NCI-H2171 treated with DMSO at 0.1 percent for 48 hours (cell line): ENCODE measurements at regions not wholly inside any gene's neighbourhood (a gene's known extent, or its start where the extent isn't known, plus 50 kb on each side); places are given as distances from the start of the nearest gene placed in this dataset.

Source experiments
- DNase-seq: peaks from one replicate; lab custom pipeline; 2025; lab: John Stamatoyannopoulos, UW

- no peak for DNase-seq
Measured at GRCh38 chr20:6562111-6562510, 205.4 kb upstream of the BMP2 start.

GRCh38 chr20:6560978-6561377 is 206.5 kb upstream of the BMP2 start:
- DNase-seq, result no peak

- DNase-seq, result no peak
Measured at GRCh38 chr20:6559791-6560190, 207.7 kb upstream of the BMP2 start.

GRCh38 chr20:6558341-6558740 is 209.1 kb upstream of the BMP2 start:
- no peak for DNase-seq

GRCh38 chr20:6533761-6534479 is 233.6 kb upstream of the BMP2 start:
- no peak for DNase-seq

GRCh38 chr20:6533351-6533750 is 234.1 kb upstream of the BMP2 start:
- no peak for DNase-seq

DNA sequence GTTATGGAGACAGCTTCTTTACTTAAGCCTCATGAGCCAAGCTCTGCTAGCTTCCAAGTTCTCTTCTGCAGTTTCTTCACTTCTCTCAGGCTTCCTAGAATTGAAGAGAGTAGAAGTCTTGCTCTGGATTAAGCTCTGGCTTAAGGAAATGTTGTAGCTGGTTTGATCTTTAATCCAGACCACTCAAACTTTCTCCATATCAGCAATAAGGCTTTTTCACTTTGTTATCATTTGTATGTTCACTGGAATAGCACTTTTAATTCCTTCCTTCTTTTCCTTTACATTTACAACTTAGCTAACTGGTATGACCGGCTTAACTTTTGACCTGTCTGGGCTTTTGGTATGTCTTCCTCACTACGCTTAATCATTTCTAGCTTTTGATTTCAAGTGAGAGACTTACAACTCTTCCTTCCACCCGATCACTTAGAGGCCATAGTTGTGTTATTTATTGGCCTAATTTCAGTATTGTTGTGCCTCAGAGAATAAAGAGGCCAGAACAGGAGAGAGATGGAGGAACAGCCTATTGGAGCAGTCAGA is 236.6 kb upstream of the BMP2 start:
- DNase-seq, result no peak

DNA sequence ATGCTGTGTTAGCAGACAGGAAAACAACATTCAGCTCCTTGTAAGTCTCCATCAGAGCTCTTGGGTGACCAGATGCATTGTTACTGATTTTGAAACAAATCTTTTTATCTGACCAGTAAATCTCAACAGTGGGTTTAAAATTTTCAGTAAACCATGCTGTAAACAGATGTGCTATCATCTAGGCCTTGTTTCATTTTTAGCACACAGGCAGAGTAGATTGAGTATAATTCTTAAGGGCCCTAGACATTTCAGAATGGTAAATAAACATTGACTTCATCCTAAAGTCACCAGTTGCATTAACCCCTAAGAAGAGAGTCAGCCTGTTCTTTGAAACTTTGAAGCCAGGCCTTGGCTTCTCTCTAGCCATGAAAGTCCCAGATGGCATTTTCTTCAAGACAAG is 237.2 kb upstream of the BMP2 start:
- no peak for DNase-seq

- no peak for DNase-seq
Measured at GRCh38 chr20:6525447-6526303, 241.8 kb upstream of the BMP2 start.

DNA sequence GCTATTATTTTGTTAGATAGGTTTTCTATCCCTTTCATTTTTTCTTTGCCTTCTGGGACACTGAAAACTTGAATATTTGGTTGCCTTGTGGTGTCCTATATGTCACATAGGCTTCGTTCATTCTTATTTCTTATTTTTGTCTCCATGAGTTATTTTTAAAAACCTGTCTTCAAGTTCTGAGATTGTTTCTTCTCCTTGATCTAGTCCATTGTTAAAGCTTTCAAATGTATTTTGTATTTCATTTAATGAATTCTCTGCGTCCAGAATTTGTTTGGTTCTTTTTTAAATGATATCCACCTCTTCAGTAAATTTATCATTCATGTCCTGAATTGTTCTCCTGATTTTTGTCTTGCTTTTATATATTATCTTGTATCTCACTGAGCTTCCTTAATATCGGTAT is 243.2 kb upstream of the BMP2 start:
- no peak for DNase-seq

DNA sequence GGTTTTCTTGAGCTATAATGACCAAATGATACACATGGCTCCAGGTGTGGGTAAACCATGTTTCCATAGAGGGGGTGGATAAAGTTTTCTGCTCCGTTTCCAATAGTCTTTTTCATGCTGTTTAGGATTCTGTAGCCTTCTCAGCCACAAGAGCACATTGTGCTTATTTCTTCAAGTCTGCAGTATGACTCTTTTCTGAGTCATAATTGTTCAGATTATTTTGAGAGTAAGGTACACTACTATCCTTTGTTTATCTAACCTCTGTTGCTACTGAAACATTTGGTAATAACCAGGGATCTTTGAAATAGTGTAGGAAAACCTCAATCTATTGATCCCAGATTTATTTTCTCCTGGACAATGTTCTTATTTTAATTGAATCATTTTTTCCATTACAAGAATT is 247.9 kb upstream of the BMP2 start:
- DNase-seq, result no peak

- no peak for DNase-seq
Measured at GRCh38 chr20:6515261-6515660, 252.2 kb upstream of the BMP2 start.

- no peak for DNase-seq
Measured at GRCh38 chr20:6513599-6513998, 253.9 kb upstream of the BMP2 start.

- DNase-seq, result no peak
Measured at GRCh38 chr20:6509374-6509773, 258.1 kb upstream of the BMP2 start.

DNA sequence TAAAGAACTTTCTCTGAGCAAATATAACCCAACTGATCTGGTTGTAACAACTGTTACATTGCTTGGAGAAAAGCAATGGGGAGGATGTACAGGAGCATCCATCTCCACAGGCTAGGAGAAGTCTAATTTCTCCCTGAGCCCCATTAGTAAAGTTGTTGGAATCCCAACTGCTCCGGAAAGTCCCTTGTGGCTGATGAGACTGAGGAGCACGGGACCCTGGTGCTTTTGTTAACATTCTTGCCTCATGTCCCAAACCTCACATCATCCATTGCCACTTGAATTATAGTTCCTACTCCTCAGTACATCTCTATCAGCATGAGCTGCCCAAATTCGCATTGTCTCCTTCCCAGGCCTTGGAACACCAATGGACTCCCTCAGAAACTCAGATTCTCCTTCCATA is 260.6 kb upstream of the BMP2 start:
- no peak for DNase-seq

GRCh38 chr20:6504826-6505225 is 262.7 kb upstream of the BMP2 start:
- DNase-seq, result no peak

- DNase-seq, result no peak
Measured at GRCh38 chr20:6504179-6504578, 263.3 kb upstream of the BMP2 start.

DNA sequence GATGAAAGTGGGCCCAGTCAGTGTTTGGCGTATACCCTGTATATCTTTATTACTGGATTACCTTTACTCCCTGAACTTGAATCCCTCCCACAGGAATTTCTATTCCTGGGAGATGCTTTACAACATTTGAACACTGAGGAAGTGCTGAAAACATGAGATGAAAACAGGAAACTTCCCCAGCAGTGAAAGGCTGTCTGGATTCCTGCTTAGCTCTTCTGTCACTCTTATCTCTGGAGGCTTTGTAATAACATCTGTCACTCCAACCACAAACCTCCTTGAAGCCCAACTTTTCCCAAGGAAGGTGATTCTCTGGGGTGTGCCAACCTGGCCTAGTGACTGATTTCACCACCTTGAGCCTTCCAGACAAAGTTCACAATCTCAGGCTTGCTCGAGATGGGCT is 264.5 kb upstream of the BMP2 start:
- DNase-seq, result no peak

DNA sequence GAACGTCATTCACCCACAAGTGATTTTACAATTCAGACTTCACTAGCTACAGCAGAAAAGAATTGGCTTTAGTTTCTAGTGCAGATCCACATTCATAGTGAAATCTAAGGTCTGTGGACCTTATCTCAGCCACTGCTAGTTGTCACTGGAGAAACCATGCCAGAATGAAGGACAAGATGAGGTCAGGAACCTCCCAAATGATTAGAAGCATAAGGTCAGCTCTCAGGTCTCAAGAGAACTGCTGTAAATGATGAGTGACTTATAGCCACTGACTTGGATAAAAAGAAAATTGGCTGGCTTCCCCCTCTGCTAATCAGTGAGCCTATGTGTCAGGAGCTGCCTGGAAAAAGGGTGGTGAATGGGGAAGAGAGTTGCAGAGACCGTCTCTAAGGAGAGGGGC is 265.3 kb upstream of the BMP2 start:
- no peak for DNase-seq

GRCh38 chr20:6501061-6501460 is 266.4 kb upstream of the BMP2 start:
- no peak for DNase-seq

DNA sequence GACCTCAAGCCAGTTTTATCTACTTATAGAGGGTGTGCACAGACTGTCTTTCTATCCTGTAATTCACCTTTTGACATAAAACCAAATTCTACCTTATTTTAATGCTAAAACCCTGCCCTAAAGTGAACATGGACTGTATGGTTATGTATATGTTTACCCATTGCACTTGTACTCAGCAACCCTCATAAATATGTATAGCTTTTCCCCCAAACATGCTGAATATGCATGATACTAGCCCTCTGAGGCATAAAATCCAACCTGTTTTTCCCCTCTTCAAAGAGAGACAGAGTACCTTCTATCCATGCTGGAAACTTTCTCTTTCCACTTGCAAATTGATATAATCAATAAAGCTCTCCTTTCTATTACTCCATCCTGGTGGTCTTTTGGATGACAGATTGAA is 267.9 kb upstream of the BMP2 start:
- DNase-seq, result no peak

DNA sequence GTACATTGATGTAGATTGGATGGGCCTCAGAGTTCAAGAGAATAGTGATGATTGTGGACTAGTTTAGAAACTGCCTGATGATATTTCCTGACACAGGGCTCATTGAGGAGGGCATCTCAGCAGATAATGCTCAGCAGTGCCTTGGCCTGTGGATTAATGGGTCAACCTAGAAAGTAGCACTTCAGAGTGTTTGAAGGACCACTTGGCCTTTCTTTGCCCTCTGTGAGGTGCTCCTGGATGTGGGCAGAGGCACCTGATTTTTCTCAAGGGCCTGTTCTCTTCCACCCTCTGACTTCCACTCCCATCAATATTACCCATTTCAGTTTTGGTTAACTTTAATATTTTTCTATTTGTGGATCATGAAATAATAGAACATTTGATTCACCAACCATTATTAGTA is 270.6 kb upstream of the BMP2 start:
- no peak for DNase-seq

DNA sequence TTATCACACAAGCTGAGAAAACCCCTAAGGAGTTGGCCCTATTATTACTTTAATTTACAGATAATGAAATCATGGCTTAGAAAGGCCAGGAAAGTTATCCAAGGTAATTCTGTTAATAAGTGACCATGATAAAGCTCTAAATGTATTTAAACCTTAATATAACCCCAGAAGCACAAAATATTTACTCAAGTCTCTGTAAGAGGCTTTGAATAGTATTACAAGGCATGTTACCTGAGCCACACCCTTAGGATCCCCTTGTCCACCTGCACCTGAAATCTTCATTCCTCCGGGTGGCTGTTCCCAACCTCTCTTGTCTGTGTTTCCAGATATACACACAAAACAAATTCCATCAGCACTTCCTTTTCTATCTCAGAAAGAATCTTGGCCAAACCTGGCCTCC is 271.6 kb upstream of the BMP2 start:
- no peak for DNase-seq
